Naive thymus-derived CD4-positive, alpha-beta T cell (primary cell): ENCODE measurements at regions not wholly inside any gene's neighbourhood (a gene's known extent, or its start where the extent isn't known, plus 50 kb on each side); places are given as distances from the start of the nearest gene placed in this dataset.
A peak's percentile ranks its signal among the peaks of the same experiment; 100 is the strongest.

ENCODE experiments used
- ATAC-seq: fragments of 150-1000 bp; cut with Tn5 transposase; 2 replicates; pipeline ENCODE4 v1.10.0; 2021; ENCODE audit warnings: mild to moderate bottlenecking, moderate library complexity
- CTCF ChIA-PET: fragments of 350-600 bp; sonication (Branson Sonifier 250); formaldehyde crosslinking; loops from one replicate; lab custom pipeline; 2021; ENCODE audit warnings: antibody characterized with exemption; lab: Charles Lee
- POLR2A ChIA-PET: fragments of 350-600 bp; sonication (Branson Sonifier 250); formaldehyde crosslinking; loops from one replicate; lab custom pipeline; 2021; ENCODE audit warnings: antibody characterized with exemption, inconsistent platforms; lab: Charles Lee
- DNase-seq, 9 donors: peaks; one replicate each; pipeline versions ENCODE4 v3.0.0 to v3.0.0-alpha.2; 2020 to 2022; ENCODE audit warnings: mixed read lengths in 1 of 9
- H3K27ac ChIP-seq: one replicate; pipeline ENCODE4 v1.7.0; 2013; ENCODE audit warnings: mild to moderate bottlenecking, low read depth, low read length, moderate library complexity
- H3K27me3 ChIP-seq, 2 donors: one replicate each; pipeline ENCODE4 v1.7.0; 2013; ENCODE audit warnings: low read length in 2 of 2, mild to moderate bottlenecking in 2 of 2, moderate library complexity in 2 of 2; ENCODE audit not compliant: control insufficient read depth in 2 of 2, insufficient read depth in 2 of 2
- H3K36me3 ChIP-seq, 3 experiments: 1 replicate in 2 of 3; 2 replicates in 1 of 3; pipeline ENCODE4 v1.7.0; 2013; ENCODE audit warnings: low read length in 3 of 3, mild to moderate bottlenecking in 3 of 3, moderate library complexity in 1 of 3; ENCODE audit not compliant: insufficient read depth in 3 of 3, control insufficient read depth in 2 of 3
- H3K4me1 ChIP-seq, 2 donors: one replicate each; pipeline ENCODE4 v1.7.0; 2013; ENCODE audit warnings: low read length in 2 of 2, mild to moderate bottlenecking in 2 of 2, moderate library complexity in 1 of 2; ENCODE audit not compliant: control insufficient read depth in 2 of 2, insufficient read depth in 2 of 2
- H3K4me3 ChIP-seq: 2 replicates; pipeline ENCODE4 v1.7.0; 2013; ENCODE audit warnings: mild to moderate bottlenecking, low read length
- H3K9me3 ChIP-seq, 3 experiments: 1 replicate in 2 of 3; 2 replicates in 1 of 3; pipeline ENCODE4 v1.7.0; 2013; ENCODE audit warnings: low read length in 3 of 3; ENCODE audit not compliant: control insufficient read depth in 2 of 3
- H3K27ac Mint-ChIP-seq, 9 donors: one replicate each; pipeline ENCODE4 v1.8.0; 2020 to 2022; ENCODE audit warnings: mixed read lengths in 9 of 9, mild to moderate bottlenecking in 8 of 9, moderate library complexity in 5 of 9, inconsistent platforms in 2 of 9
- H3K27me3 Mint-ChIP-seq, 5 donors: one replicate each; pipeline ENCODE4 v1.8.0; 2021 to 2022; ENCODE audit warnings: mixed read lengths in 5 of 5, mild to moderate bottlenecking in 1 of 5
- H3K36me3 Mint-ChIP-seq, 5 donors: one replicate each; pipeline ENCODE4 v1.8.0; 2020 to 2022; ENCODE audit warnings: mixed read lengths in 5 of 5, mild to moderate bottlenecking in 3 of 5, inconsistent platforms in 1 of 5
- H3K4me1 Mint-ChIP-seq, 7 donors: one replicate each; pipeline ENCODE4 v1.8.0; 2020 to 2022; ENCODE audit warnings: mixed read lengths in 7 of 7, mild to moderate bottlenecking in 3 of 7, inconsistent platforms in 1 of 7
- H3K4me3 Mint-ChIP-seq, 10 donors: one replicate each; pipeline ENCODE4 v1.8.0; 2020 to 2022; ENCODE audit warnings: mild to moderate bottlenecking in 10 of 10, mixed read lengths in 10 of 10, moderate library complexity in 6 of 10, inconsistent platforms in 2 of 10
- H3K9me3 Mint-ChIP-seq, 11 donors: one replicate each; pipeline ENCODE4 v1.8.0; 2020 to 2022; ENCODE audit warnings: mixed read lengths in 11 of 11, mild to moderate bottlenecking in 4 of 11, inconsistent platforms in 1 of 11, moderate library complexity in 1 of 11
- intact Hi-C, 2 donors: fragments of 100-400 bp; cut with micrococcal nuclease; formaldehyde crosslinking; loops; one replicate each; pipeline ENCODE4 v1.15.1; 2023

DNA sequence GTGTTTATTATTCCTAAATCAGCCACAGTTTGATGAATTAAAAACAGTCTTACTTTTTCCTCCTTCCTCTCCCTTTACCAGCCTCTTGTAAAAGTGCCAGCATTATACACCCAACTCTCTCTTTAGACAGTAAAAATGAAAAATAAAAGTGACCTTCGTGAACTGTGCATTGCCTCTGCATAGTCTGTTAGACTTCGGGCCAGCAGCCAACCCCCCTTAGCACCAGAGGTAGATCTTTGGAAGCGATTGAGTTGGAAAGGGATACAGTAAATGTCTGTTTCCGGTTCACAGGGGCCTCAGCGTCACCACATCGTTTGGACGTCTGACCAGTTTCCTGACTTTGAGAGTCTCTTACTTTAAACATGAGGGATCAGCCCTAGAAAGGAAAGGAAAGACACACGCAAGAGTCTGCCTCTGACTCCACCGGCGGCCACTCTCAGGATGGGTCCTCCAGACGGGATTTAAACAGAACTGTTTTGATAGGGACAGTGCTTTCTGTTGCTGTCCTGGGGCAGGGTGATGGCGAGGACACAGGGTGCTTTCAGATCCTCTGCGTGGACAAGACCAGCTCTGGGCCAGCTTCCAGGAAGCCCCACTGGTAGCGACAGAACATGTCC, 206.6 kb upstream of the PREP start:
- H3K27me3 ChIP-seq = no peaks in the 10 kb centered on the region
- intact Hi-C loops = no loop called here
- H3K4me1 Mint-ChIP-seq = peaks cover 0 to 6% (median 0%) of the 10 kb centered on the region in 7 donors
- no peak for ATAC-seq
- DNase-seq = no peak
- H3K36me3 ChIP-seq = no peaks in the 10 kb centered on the region
- CTCF ChIA-PET = no interaction called here
- peak overlapping the region in 1 of 9 donors; percentile 63 for H3K27ac Mint-ChIP-seq
- peaks cover 2 to 25% (median 13%) of the 10 kb centered on the region in 5 donors for H3K27me3 Mint-ChIP-seq
- H3K4me1 ChIP-seq = no peaks in the 10 kb centered on the region
- no peak overlapping the region for H3K27ac ChIP-seq
- no peak overlapping the region for H3K4me3 Mint-ChIP-seq
- no peak overlapping the region for H3K4me3 ChIP-seq
- POLR2A ChIA-PET = no interaction called here
- no peaks in the 10 kb centered on the region for H3K9me3 ChIP-seq
- H3K9me3 Mint-ChIP-seq = peaks cover 0 to 12% (median 0%) of the 10 kb centered on the region in 11 donors
- H3K36me3 Mint-ChIP-seq = peaks cover 0 to 17% (median 0%) of the 10 kb centered on the region in 5 donors

DNA sequence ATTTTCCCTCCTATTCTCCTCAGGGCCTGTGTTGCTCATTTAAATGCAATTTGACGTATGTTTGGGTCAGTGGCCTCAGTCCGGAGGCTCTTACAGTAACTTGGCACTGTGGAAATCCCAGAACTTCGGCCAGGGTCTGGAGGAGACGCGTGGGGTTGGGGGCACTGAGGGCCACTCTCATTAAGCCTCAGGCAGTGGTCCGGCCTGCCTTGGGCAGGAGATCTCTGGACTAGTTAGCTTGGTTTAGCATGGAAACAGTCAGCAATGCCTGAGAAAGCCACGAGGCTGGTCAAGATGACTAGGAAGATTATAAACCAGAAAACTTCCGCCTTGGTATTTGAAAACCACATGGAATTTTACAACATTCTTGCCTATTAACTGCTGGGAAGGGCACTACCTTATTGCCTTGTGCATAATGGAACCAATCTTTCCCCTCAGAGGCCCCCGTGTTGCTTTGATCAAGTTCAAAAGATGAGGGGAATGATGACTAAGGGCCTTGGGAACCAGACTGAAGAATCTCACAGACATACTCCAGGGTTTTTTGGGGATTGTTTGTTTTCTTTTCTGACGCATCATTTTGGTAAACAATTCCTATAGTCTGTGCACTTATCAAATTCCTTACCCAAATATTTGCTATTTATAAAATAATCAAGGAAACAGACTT, 206.0 kb upstream of the PREP start:
- Mint-ChIP-seq H3K27ac (no peak overlapping the region), H3K27me3 (peaks cover 5 to 22% (median 11%) of the 10 kb centered on the region in 5 donors), H3K4me1 (peaks cover 0 to 6% (median 0%) of the 10 kb centered on the region in 7 donors), H3K9me3 (peaks cover 0 to 8% (median 0%) of the 10 kb centered on the region in 11 donors), H3K36me3 (peaks cover 0 to 15% (median 0%) of the 10 kb centered on the region in 5 donors), H3K4me3 (no peak overlapping the region)
- DNase-seq (no peak), ATAC-seq (no peak)
- Histone ChIP-seq H3K4me3 (no peak overlapping the region), H3K4me1 (no peaks in the 10 kb centered on the region), H3K9me3 (no peaks in the 10 kb centered on the region), H3K36me3 (no peaks in the 10 kb centered on the region), H3K27ac (no peak overlapping the region), H3K27me3 (no peaks in the 10 kb centered on the region)
- POLR2A ChIA-PET = interaction anchor here (1.2 kb wide), 1 partner anchor 9 kb away, joined by 3 read pairs; no protein-coding TSS in a partner anchor
- intact Hi-C loops = no loop called here
- CTCF ChIA-PET = no interaction called here

DNA sequence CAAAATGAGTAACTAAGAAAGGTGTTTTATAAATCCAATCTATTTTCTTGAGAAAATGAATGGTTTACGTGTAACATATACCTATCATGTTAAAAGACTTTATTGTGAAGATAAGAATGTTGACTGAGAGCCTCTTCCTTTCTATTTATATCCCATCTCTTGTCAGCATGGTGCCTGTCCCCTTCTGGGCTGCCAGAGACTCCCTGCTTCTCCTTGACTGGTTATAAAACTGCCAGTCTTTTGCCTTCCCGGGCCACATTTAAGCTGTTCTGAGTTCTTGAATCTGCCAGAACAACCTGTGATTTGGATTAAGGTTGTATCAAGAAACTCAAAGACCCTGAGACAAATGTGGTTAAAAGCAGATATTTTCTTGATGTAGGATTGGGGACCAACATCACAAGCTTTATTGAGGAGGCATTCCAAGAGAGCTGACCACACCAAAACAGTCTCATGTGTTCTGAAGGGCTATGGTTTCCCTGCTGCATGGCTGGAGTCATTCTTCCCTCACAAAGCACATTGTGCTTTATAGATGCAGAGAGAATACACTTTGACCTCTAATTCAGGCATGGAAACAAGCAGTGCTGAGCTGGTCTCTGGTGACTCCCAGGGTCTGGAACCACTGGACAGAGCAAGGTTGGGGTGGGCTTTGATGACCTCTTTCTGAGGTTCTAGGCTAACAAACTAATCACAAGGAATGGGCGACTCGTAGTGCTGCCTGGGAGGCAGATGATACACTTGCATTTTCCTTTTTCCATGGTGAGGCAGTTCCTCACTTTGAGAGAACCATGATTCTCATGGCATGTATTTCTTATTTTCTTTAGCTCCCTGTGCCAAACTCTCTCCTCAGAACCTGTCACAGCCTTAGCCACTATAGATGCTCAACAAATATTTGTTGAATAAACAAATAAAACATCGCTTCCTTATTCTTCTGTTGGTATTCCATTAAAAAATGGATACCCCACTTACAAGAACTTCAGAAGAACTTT, 205.0 kb upstream of the PREP start:
- peaks cover 0 to 15% (median 0%) of the 10 kb centered on the region in 5 donors for H3K36me3 Mint-ChIP-seq
- H3K9me3 Mint-ChIP-seq = peaks cover 0 to 8% (median 0%) of the 10 kb centered on the region in 11 donors
- peak overlapping the region in 1 of 9 donors; percentile 14 for H3K27ac Mint-ChIP-seq
- ChIA-PET POLR2A (interaction anchor here (1.2 kb wide), 1 partner anchor 9 kb away, joined by 3 read pairs; no protein-coding TSS in a partner anchor), CTCF (no interaction called here)
- Histone ChIP-seq H3K27me3 (no peaks in the 10 kb centered on the region), H3K9me3 (no peaks in the 10 kb centered on the region), H3K4me1 (no peaks in the 10 kb centered on the region), H3K27ac (no peak overlapping the region), H3K4me3 (no peak overlapping the region), H3K36me3 (no peaks in the 10 kb centered on the region)
- ATAC-seq (no peak), DNase-seq (no peak)
- intact Hi-C loops = no loop called here
- H3K4me1 Mint-ChIP-seq = peaks cover 0 to 6% (median 0%) of the 10 kb centered on the region in 7 donors
- peaks cover 5 to 22% (median 11%) of the 10 kb centered on the region in 5 donors for H3K27me3 Mint-ChIP-seq
- no peak overlapping the region for H3K4me3 Mint-ChIP-seq

DNA sequence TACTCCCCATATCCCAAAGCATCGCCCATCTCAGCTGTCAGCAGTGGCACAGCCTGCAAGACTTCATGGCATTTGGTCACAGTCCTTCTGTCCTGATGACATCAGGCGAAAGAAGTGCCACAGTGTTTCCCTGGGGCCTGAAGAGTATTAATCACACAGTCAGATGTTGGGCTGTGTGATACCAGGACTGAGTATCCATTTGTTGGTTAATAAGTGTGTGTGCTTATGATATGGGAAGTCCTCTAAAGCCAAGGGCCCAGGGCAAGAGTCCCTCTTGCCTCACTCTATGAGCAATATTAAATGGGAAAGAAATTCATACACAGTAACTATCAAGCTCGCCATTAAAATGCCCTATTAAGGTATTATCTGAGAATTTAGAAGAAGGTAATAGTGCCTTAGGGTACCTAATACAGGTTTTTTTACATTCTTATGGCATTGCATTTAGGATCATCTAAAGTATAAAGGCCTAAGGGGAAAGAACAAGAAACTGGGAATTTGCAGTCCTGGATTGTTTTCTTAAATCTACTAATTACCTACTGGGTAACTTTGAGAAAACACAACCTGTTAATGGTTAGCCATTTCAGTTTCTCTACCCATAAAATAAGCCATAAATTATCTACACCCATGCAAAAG, 204.1 kb upstream of the PREP start:
- Mint-ChIP-seq H3K4me3 (no peak overlapping the region), H3K27ac (no peak overlapping the region), H3K27me3 (peaks cover 4 to 18% (median 10%) of the 10 kb centered on the region in 5 donors), H3K36me3 (peaks cover 0 to 15% (median 0%) of the 10 kb centered on the region in 5 donors), H3K4me1 (peaks cover 0 to 7% (median 0%) of the 10 kb centered on the region in 7 donors), H3K9me3 (peaks cover 0 to 8% (median 0%) of the 10 kb centered on the region in 11 donors)
- Histone ChIP-seq H3K4me3 (no peak overlapping the region), H3K36me3 (no peaks in the 10 kb centered on the region), H3K9me3 (no peaks in the 10 kb centered on the region), H3K27me3 (no peaks in the 10 kb centered on the region), H3K4me1 (no peaks in the 10 kb centered on the region), H3K27ac (no peak overlapping the region)
- ChIA-PET CTCF (no interaction called here), POLR2A (no interaction called here)
- ATAC-seq (no peak), DNase-seq (no peak)
- intact Hi-C loops = no loop called here

DNA sequence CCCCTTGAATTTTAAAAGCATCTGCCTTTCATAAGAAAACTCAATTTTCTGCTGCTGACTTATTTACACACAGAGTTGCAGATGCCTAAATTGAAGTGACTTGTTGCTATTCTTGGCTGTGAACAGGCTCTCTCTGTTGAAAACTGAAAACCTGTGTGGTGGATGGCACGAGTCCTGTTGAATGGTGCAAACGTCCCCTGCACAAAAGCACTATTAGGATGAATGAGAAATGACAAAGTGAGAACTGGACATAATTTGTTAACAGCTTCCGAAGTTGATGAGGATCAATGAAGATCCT, 201.7 kb upstream of the PREP start:
- no peak overlapping the region for H3K4me3 Mint-ChIP-seq
- ATAC-seq (no peak), DNase-seq (no peak)
- intact Hi-C loops = no loop called here
- peaks cover 4 to 15% (median 6%) of the 10 kb centered on the region in 5 donors for H3K27me3 Mint-ChIP-seq
- Histone ChIP-seq H3K27me3 (no peaks in the 10 kb centered on the region), H3K36me3 (no peaks in the 10 kb centered on the region), H3K9me3 (no peaks in the 10 kb centered on the region), H3K4me3 (no peak overlapping the region), H3K27ac (no peak overlapping the region), H3K4me1 (peaks cover 0 to 2% of the 10 kb centered on the region in 2 donors)
- peaks cover 0 to 22% (median 0%) of the 10 kb centered on the region in 5 donors for H3K36me3 Mint-ChIP-seq
- CTCF ChIA-PET = no interaction called here
- no peak overlapping the region for H3K27ac Mint-ChIP-seq
- H3K9me3 Mint-ChIP-seq = peaks cover 0 to 8% (median 0%) of the 10 kb centered on the region in 11 donors
- POLR2A ChIA-PET = no interaction called here
- H3K4me1 Mint-ChIP-seq = peaks cover 0 to 18% (median 0%) of the 10 kb centered on the region in 7 donors
